Activated naive CD4-positive, alpha-beta T cell treated with anti-CD3 and anti-CD28 coated beads for 36 hours (primary cell): ENCODE measurements at regions not wholly inside any gene's neighbourhood (a gene's known extent, or its start where the extent isn't known, plus 50 kb on each side); places are given as distances from the start of the nearest gene placed in this dataset.
"Not testable (repeated sequence)": the region's sequence is repeated elsewhere in the genome, so short reads cannot be mapped to it uniquely, and the experiment has no call there.

Experiments used
- CTCF ChIA-PET: fragments of 350-600 bp; sonication (Branson Sonifier 250); formaldehyde crosslinking; loops from one replicate; lab custom pipeline; 2021; ENCODE audit warnings: antibody characterized with exemption; lab: Charles Lee
- DNase-seq: peaks from one replicate; pipeline ENCODE4 v3.0.0-alpha.2; 2020
- H3K27ac Mint-ChIP-seq: one replicate; pipeline ENCODE4 v1.8.0; 2021; ENCODE audit warnings: mild to moderate bottlenecking, mixed read lengths
- H3K27me3 Mint-ChIP-seq: one replicate; pipeline ENCODE4 v1.8.0; 2021; ENCODE audit warnings: low read depth, mixed read lengths
- H3K36me3 Mint-ChIP-seq: one replicate; pipeline ENCODE4 v1.8.0; 2021; ENCODE audit warnings: low read depth, mixed read lengths
- H3K4me1 Mint-ChIP-seq: one replicate; pipeline ENCODE4 v1.8.0; 2021; ENCODE audit warnings: low read depth, mixed read lengths
- H3K4me3 Mint-ChIP-seq: one replicate; pipeline ENCODE4 v1.8.0; 2021; ENCODE audit warnings: mild to moderate bottlenecking, moderate library complexity, mixed read lengths
- H3K9me3 Mint-ChIP-seq: one replicate; pipeline ENCODE4 v1.8.0; 2021; ENCODE audit warnings: mixed read lengths
- intact Hi-C: fragments of 100-400 bp; cut with micrococcal nuclease; formaldehyde crosslinking; loops from one replicate; pipeline ENCODE4 v1.15.1; 2023

DNA sequence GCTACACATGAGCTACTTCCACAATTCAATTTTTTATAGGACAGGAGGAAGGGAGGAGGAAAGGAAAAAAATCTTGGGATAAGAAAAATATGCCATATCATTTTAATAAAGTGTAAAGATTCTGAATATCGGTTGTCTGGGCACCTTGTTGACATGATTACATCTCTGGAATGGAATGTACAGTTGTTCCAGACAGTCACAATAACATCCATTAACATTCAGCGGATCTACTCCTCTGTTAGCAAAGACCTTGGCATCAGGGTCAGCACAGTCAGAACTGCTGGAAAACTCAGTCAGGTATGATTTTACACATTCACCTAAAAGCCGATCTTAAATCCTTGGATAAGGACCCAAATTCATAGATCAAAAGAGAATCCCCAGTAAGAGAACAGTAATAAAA lies 85.4 kb upstream of the ARMCX2 start:
- no peak for DNase-seq
- H3K36me3 Mint-ChIP-seq: no peaks in the 10 kb centered on the region
- CTCF ChIA-PET: no interaction called here
- H3K27me3 Mint-ChIP-seq: no peaks in the 10 kb centered on the region
- H3K9me3 Mint-ChIP-seq: no peaks in the 10 kb centered on the region
- H3K4me3 Mint-ChIP-seq: no peak overlapping the region
- H3K27ac Mint-ChIP-seq: no peak overlapping the region
- intact Hi-C loops: no loop called here
- no peaks in the 10 kb centered on the region for H3K4me1 Mint-ChIP-seq

- CTCF ChIA-PET: no interaction called here
- Mint-ChIP-seq H3K27ac (no peak overlapping the region), H3K4me3 (no peak overlapping the region), H3K36me3 (no peaks in the 10 kb centered on the region), H3K27me3 (no peaks in the 10 kb centered on the region), H3K4me1 (no peaks in the 10 kb centered on the region), H3K9me3 (no peaks in the 10 kb centered on the region)
- intact Hi-C loops: loop anchor here (5.0 kb wide), 1 partner anchor 127 kb away; the partner anchor contains the start of gene ARMCX6
- no peak for DNase-seq
Observed at GRCh38 chrX:101744085-101744484, 84.4 kb upstream of the ARMCX2 start.

DNA sequence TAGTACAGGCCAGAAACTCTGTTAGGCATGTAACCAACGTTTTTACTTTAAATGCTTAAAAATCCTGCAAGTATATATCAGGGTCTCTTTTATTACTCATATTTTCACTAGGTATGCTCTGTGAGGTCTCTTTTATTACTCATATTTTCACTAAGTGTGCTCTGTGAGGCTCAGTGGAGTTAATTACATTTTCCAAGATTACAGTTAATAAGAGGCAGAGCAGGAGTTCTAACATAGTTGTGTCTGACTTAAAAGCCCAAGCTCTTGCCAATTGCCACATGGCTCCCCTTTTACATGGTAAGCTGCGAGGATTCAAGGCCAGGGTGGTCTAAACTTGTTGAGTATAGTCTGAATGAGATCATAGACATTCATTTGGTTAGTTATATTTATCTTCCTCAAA lies 81.0 kb upstream of the ARMCX2 start:
- intact Hi-C loops: loop anchor here (5.0 kb wide), 1 partner anchor 123 kb away; the partner anchor contains the start of gene ARMCX6
- no peak overlapping the region for H3K4me3 Mint-ChIP-seq
- no peak for DNase-seq
- no peaks in the 10 kb centered on the region for H3K9me3 Mint-ChIP-seq
- H3K27me3 Mint-ChIP-seq: no peaks in the 10 kb centered on the region
- no peaks in the 10 kb centered on the region for H3K36me3 Mint-ChIP-seq
- no peaks in the 10 kb centered on the region for H3K4me1 Mint-ChIP-seq
- CTCF ChIA-PET: no interaction called here
- no peak overlapping the region for H3K27ac Mint-ChIP-seq

- DNase-seq, CTCF ChIA-PET, H3K9me3 Mint-ChIP-seq, H3K36me3 Mint-ChIP-seq, H3K4me1 Mint-ChIP-seq, H3K27me3 Mint-ChIP-seq, H3K27ac Mint-ChIP-seq, intact Hi-C loops, H3K4me3 Mint-ChIP-seq: not testable (repeated sequence)
Observed at GRCh38 chrX:101738867-101739266, 79.2 kb upstream of the ARMCX2 start.

- H3K4me3 Mint-ChIP-seq, H3K27ac Mint-ChIP-seq, CTCF ChIA-PET, intact Hi-C loops, H3K9me3 Mint-ChIP-seq, DNase-seq, H3K4me1 Mint-ChIP-seq, H3K27me3 Mint-ChIP-seq, H3K36me3 Mint-ChIP-seq: not testable (repeated sequence)
Observed at GRCh38 chrX:101738411-101738810, 78.8 kb upstream of the ARMCX2 start.

DNA sequence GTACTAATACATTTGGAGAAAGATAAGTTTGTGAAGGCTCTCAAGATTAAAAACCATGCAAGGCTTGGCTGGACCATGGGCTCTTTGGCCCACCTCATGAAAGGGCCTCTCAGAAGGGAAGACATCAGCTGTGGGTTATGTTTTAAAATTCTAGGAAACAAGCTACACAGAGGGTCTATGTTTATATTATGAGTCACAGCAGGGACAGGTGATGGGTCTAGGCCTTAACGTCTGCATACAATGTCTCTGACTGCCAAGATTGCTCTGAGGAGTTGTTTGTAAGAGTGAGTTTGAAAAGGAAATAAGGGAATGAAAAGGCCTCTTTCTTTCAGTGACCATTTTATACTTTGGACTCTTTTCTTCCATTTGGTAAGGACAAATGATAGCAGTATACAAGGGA lies 77.0 kb upstream of the ARMCX2 start:
- Mint-ChIP-seq H3K4me1 (no peaks in the 10 kb centered on the region), H3K9me3 (no peaks in the 10 kb centered on the region), H3K36me3 (no peaks in the 10 kb centered on the region), H3K27ac (no peak overlapping the region), H3K27me3 (no peaks in the 10 kb centered on the region), H3K4me3 (no peak overlapping the region)
- no peak for DNase-seq
- CTCF ChIA-PET: no interaction called here
- intact Hi-C loops: no loop called here

DNA sequence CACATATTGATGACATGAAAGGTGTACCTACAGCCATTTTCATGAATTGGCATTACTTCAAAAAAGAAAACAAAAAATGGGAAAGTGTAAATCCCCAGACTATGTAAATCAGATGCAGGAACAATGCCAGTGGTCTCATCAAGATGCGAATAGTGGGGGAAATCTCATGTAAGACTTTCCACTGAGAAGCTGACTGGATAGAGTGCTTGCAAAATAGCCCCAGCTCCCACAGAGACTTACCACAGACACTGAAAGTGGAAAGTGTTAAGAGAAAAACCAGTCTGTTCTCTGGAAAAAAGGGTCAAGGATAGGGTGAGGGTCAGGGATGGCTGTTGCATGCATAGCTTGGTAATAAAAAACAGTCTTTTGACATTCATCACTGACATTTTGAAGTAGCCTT lies 73.2 kb upstream of the ARMCX2 start:
- H3K4me1 Mint-ChIP-seq: no peaks in the 10 kb centered on the region
- H3K4me3 Mint-ChIP-seq: no peak overlapping the region
- H3K9me3 Mint-ChIP-seq: no peaks in the 10 kb centered on the region
- CTCF ChIA-PET: no interaction called here
- DNase-seq: no peak
- no peaks in the 10 kb centered on the region for H3K27me3 Mint-ChIP-seq
- no peak overlapping the region for H3K27ac Mint-ChIP-seq
- intact Hi-C loops: no loop called here
- no peaks in the 10 kb centered on the region for H3K36me3 Mint-ChIP-seq

DNA sequence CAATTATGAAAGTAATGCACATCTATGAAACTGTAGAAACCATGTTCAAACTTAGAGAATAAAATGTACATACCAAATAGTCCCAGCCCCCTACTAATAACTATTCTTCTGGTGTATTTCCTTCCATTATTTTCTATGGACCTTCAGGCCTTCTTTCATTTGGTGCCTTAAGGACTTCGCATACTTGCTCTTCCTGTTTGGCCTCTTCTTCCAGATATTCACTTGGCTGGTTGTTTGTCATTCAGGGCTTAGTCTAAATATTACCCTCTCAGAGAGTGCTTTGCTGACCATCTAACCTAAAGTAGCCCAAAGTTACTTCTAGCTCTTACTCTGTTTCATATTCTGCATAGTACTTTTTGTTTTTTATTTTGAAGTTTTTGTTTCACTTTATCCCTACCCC lies 70.3 kb upstream of the ARMCX2 start:
- CTCF ChIA-PET: no interaction called here
- intact Hi-C loops: no loop called here
- DNase-seq: no peak
- Mint-ChIP-seq H3K27me3 (peaks cover 7% of the 10 kb centered on the region), H3K36me3 (no peaks in the 10 kb centered on the region), H3K4me3 (no peak overlapping the region), H3K4me1 (no peaks in the 10 kb centered on the region), H3K9me3 (no peaks in the 10 kb centered on the region), H3K27ac (no peak overlapping the region)
